ENCODE measurements at regions not wholly inside any gene's neighbourhood (a gene's known extent, or its start where the extent isn't known, plus 50 kb on each side); places are given as distances from the start of the nearest gene placed in this dataset.

GRCh38 chr5:126017096-126017495, 406.1 kb upstream of the GRAMD2B start:
- no peak for TF ChIP-seq EP300 (IDR thresholded peaks at IDR 0.05; ENCODE audit: borderline replicate concordance)
- no peak for TF ChIP-seq ZBTB7A (IDR thresholded peaks at IDR 0.05; ENCODE audit: low read depth)
- no peak for TF ChIP-seq YY1 (IDR thresholded peaks at IDR 0.05; ENCODE audit: low read depth)
- TF ChIP-seq, protein P1, sequence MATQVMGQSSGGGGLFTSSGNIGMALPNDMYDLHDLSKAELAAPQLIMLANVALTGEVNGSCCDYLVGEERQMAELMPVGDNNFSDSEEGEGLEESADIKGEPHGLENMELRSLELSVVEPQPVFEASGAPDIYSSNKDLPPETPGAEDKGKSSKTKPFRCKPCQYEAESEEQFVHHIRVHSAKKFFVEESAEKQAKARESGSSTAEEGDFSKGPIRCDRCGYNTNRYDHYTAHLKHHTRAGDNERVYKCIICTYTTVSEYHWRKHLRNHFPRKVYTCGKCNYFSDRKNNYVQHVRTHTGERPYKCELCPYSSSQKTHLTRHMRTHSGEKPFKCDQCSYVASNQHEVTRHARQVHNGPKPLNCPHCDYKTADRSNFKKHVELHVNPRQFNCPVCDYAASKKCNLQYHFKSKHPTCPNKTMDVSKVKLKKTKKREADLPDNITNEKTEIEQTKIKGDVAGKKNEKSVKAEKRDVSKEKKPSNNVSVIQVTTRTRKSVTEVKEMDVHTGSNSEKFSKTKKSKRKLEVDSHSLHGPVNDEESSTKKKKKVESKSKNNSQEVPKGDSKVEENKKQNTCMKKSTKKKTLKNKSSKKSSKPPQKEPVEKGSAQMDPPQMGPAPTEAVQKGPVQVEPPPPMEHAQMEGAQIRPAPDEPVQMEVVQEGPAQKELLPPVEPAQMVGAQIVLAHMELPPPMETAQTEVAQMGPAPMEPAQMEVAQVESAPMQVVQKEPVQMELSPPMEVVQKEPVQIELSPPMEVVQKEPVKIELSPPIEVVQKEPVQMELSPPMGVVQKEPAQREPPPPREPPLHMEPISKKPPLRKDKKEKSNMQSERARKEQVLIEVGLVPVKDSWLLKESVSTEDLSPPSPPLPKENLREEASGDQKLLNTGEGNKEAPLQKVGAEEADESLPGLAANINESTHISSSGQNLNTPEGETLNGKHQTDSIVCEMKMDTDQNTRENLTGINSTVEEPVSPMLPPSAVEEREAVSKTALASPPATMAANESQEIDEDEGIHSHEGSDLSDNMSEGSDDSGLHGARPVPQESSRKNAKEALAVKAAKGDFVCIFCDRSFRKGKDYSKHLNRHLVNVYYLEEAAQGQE (IDR thresholded peaks at IDR 0.05; ENCODE audit: low read depth): no peak
- TF ChIP-seq NFIC (IDR thresholded peaks at IDR 0.05): no peak
- TF ChIP-seq, protein P2, sequence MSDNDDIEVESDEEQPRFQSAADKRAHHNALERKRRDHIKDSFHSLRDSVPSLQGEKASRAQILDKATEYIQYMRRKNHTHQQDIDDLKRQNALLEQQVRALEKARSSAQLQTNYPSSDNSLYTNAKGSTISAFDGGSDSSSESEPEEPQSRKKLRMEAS (IDR thresholded peaks at IDR 0.05): no peak
- no peak for TF ChIP-seq RAD21 (IDR thresholded peaks at IDR 0.05; ENCODE audit: low read depth)
- no peak for TF ChIP-seq CEBPB (IDR thresholded peaks at IDR 0.05)
- no peak for TF ChIP-seq EGR1 (IDR thresholded peaks at IDR 0.05)
- TF ChIP-seq USF1 (IDR thresholded peaks at IDR 0.05): no peak
- no peak for TF ChIP-seq TAF1 (IDR thresholded peaks at IDR 0.05; ENCODE audit: low read depth)
- TF ChIP-seq CREB1 (IDR thresholded peaks at IDR 0.05; ENCODE audit: low read depth): no peak
- no peak for TF ChIP-seq TCF12 (IDR thresholded peaks at IDR 0.05; ENCODE audit: low read depth)
